ENCODE measurements at regions not wholly inside any gene's neighbourhood (a gene's known extent, or its start where the extent isn't known, plus 50 kb on each side); places are given as distances from the start of the nearest gene placed in this dataset.

GRCh38 chr4:19971829-19972228 lies 279.9 kb upstream of the SLIT2 start:
- Mint-ChIP-seq H3K4me1 (no peaks in the 10 kb centered on the region), H3K27me3 (ENCODE audit: low read depth) (no peaks in the 10 kb centered on the region), H3K9me3 (peaks cover under 1% of the 10 kb centered on the region), H3K36me3 (ENCODE audit: low read depth) (no peaks in the 10 kb centered on the region), H3K4me3 (no peak overlapping the region), H3K27ac (ENCODE audit: unreplicated experiment) (no peak overlapping the region)
- TF ChIP-seq CTCF (conservative IDR thresholded peaks at IDR 0.05), result no peak
- DNase-seq (ENCODE audit: low read depth, low spot score), result no peak

DNA sequence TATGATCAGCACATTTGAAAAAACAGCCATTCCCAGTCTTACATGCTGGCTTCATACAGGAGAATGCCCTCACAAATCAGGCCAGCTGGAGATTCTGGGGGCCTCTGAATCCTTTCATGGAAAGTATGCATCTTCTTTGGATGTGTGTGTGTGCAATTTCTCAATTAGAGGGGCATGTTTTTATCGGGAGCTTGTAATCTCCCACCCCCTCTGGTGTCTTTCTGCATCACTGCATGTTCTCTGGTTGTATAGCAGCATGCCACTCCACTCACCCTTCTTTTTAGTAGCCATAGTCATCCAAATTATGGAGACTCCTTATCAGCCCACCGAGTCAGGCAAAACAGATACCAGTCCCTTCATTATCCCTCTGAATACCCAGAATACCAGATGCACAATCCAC lies 282.2 kb upstream of the SLIT2 start:
- H3K27me3 Mint-ChIP-seq (ENCODE audit: low read depth), result no peaks in the 10 kb centered on the region
- H3K4me3 Mint-ChIP-seq, result no peak overlapping the region
- DNase-seq (ENCODE audit: low read depth, low spot score), result no peak
- H3K27ac Mint-ChIP-seq (ENCODE audit: unreplicated experiment), result no peak overlapping the region
- H3K36me3 Mint-ChIP-seq (ENCODE audit: low read depth), result no peaks in the 10 kb centered on the region
- TF ChIP-seq CTCF (conservative IDR thresholded peaks at IDR 0.05), result no peak
- peaks cover 5% of the 10 kb centered on the region for H3K9me3 Mint-ChIP-seq
- H3K4me1 Mint-ChIP-seq, result no peaks in the 10 kb centered on the region

DNA sequence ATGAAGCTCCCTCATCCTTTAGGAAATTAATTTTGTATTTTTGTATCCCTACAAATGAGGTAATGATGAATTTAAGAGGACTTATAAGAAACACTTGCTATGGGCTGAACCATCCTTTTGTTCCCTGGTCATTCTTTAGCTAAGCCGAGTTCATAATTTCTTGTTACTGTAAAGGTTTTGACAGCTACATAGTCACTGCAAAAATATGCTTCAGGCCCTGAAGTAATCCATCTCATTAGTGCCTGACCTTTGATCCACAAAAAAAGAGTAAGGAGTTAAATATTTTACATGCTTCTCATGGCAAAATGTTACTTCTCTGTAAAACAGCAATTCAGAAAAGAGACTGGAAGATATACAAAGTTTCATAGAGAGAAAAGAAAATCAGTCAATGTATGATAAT lies 290.6 kb upstream of the SLIT2 start:
- Mint-ChIP-seq H3K4me1 (no peaks in the 10 kb centered on the region), H3K9me3 (peaks cover 3% of the 10 kb centered on the region), H3K36me3 (ENCODE audit: low read depth) (no peaks in the 10 kb centered on the region), H3K4me3 (no peak overlapping the region), H3K27me3 (ENCODE audit: low read depth) (no peaks in the 10 kb centered on the region), H3K27ac (ENCODE audit: unreplicated experiment) (no peak overlapping the region)
- no peak for TF ChIP-seq CTCF (conservative IDR thresholded peaks at IDR 0.05)
- no peak for DNase-seq (ENCODE audit: low read depth, low spot score)

- no peak overlapping the region for H3K4me3 Mint-ChIP-seq
- no peaks in the 10 kb centered on the region for H3K27me3 Mint-ChIP-seq (ENCODE audit: low read depth)
- no peaks in the 10 kb centered on the region for H3K4me1 Mint-ChIP-seq
- no peak overlapping the region for H3K27ac Mint-ChIP-seq (ENCODE audit: unreplicated experiment)
- DNase-seq (ENCODE audit: low read depth, low spot score), result no peak
- H3K9me3 Mint-ChIP-seq, result no peaks in the 10 kb centered on the region
- no peaks in the 10 kb centered on the region for H3K36me3 Mint-ChIP-seq (ENCODE audit: low read depth)
- TF ChIP-seq CTCF (conservative IDR thresholded peaks at IDR 0.05), result no peak
Observed at GRCh38 chr4:19958848-19959247, 292.9 kb upstream of the SLIT2 start.

DNA sequence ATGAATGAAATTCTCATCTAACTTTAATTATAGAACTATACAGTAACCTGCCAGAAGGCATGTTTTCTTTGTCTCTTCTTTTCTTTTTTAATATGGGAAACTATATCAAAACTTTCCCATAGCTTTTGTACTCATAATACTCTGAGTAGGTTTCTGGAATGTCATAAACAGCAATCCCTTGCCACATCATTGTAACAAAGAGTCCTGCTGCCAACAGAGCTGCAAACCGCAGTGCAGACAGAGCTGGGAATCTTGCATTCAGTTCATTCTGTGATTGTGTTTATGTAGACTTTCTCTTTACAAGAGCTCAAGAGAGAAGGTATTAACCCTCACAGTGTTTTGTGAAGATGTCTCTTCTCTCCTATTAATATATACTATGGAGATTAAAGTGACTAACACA lies 304.4 kb upstream of the SLIT2 start:
- H3K27me3 Mint-ChIP-seq (ENCODE audit: low read depth), result no peaks in the 10 kb centered on the region
- peaks cover 5% of the 10 kb centered on the region for H3K9me3 Mint-ChIP-seq
- no peak for TF ChIP-seq CTCF (conservative IDR thresholded peaks at IDR 0.05)
- H3K4me1 Mint-ChIP-seq, result peaks cover 9% of the 10 kb centered on the region
- H3K36me3 Mint-ChIP-seq (ENCODE audit: low read depth), result peaks cover 3% of the 10 kb centered on the region
- no peak overlapping the region for H3K27ac Mint-ChIP-seq (ENCODE audit: unreplicated experiment)
- H3K4me3 Mint-ChIP-seq, result no peak overlapping the region
- no peak for DNase-seq (ENCODE audit: low read depth, low spot score)

DNA sequence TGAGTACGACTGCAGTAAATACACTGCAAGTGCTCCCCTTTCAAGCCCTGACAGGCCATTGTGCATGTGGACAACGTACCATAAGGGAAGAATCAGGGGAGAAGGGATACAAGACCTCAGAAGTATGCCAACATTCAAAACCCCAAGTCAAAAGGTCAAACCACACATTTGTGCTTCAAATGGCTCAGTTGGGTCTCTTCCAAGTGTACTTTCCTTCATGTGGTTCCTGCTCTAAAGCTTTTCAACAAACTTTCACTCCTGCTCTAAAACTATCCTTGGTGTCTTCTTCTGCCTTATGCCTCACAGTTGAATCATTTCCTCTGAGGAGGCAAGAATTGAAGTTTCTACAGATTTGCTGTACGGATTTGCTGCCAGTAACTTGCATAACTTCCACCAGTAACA lies 305.7 kb upstream of the SLIT2 start:
- Mint-ChIP-seq H3K27me3 (ENCODE audit: low read depth) (no peaks in the 10 kb centered on the region), H3K27ac (ENCODE audit: unreplicated experiment) (no peak overlapping the region), H3K36me3 (ENCODE audit: low read depth) (peaks cover 3% of the 10 kb centered on the region), H3K4me1 (peaks cover 9% of the 10 kb centered on the region), H3K9me3 (peaks cover 4% of the 10 kb centered on the region), H3K4me3 (no peak overlapping the region)
- DNase-seq (ENCODE audit: low read depth, low spot score), result no peak
- TF ChIP-seq CTCF (conservative IDR thresholded peaks at IDR 0.05), result no peak
